Right lobe of liver (tissue), 6 donors: ENCODE measurements at regions not wholly inside any gene's neighbourhood (a gene's known extent, or its start where the extent isn't known, plus 50 kb on each side); places are given as distances from the start of the nearest gene placed in this dataset.

Experiments
- ATAC-seq, 4 donors: fragments of 200-7000 bp; cut with Tn5 transposase; one replicate each; pipeline ENCODE4 v1.9.1; 2020; ENCODE audit warnings: mild to moderate bottlenecking in 4 of 4, moderate library complexity in 4 of 4
- DNase-seq, 3 donors: peaks; one replicate each; pipeline ENCODE4 v3.0.0-alpha.2; 2020
- H3K27ac ChIP-seq, 3 donors: fragments of 200-600 bp; one replicate each; pipeline ENCODE4 v1.8.0; 2022
- H3K27me3 ChIP-seq, 2 donors: fragments of 200-600 bp; one replicate each; pipeline ENCODE4 v1.8.0; 2022
- H3K36me3 ChIP-seq, 4 donors: fragments of 200-600 bp; sonication (generic) in 1 of 4; one replicate each; pipeline versions ENCODE4 v1.5.1 to v1.8.0; 2017 to 2022; ENCODE audit warnings: control low read depth in 1 of 4
- H3K4me1 ChIP-seq, 4 donors: fragments of 200-600 bp; sonication (generic) in 1 of 4; one replicate each; pipeline versions ENCODE4 v1.5.1 to v1.8.0; 2017 to 2022; ENCODE audit warnings: control low read depth in 1 of 4
- H3K4me3 ChIP-seq, 3 donors: fragments of 200-600 bp; one replicate each; pipeline ENCODE4 v1.8.0; 2022
- H3K9me3 ChIP-seq, 4 donors: fragments of 200-600 bp; sonication (generic) in 1 of 4; one replicate each; pipeline versions ENCODE4 v1.5.1 to v1.8.0; 2017 to 2022; ENCODE audit warnings: control low read depth in 1 of 4
- CTCF ChIP-seq, 4 donors: fragments of 200-600 bp in 3 of 4; fragments of 450-650 bp in 1 of 4; IDR thresholded peaks; one replicate each; pipeline versions ENCODE4 v1.5.1 to v1.8.0; 2016 to 2022; ENCODE audit warnings: antibody characterized with exemption in 4 of 4, mild to moderate bottlenecking in 2 of 4
- POLR2A ChIP-seq: fragments of 450-650 bp; IDR thresholded peaks from one replicate; pipeline ENCODE4 v1.6.1; 2017; ENCODE audit warnings: antibody characterized with exemption, mild to moderate bottlenecking
- WGBS: methylation state at CpG from one replicate; pipeline ENCODE4 v1.1.6; 2018; ENCODE audit warnings: low coverage, low lambda C conversion rate; ENCODE audit not compliant: insufficient coverage; ENCODE audit errors: missing lambda C conversion rate; 5-methylcytosine and 5-hydroxymethylcytosine counted together
- intact Hi-C, 2 donors: fragments of 100-400 bp; cut with DNase I; formaldehyde crosslinking; loops; one replicate each; pipeline versions ENCODE4 v1.11.2 to v1.14.1; 2022
- donor health status: DM: no; HTN: yes; CAD: no.
- donor health status: DM: no; HTN: no; CAD: no.
- donor health status: DM: no; HTN: no; CAD: no.
- donor health status: DM: no; HTN: yes; CAD: no.
- donor health status: DM: no; HTN: yes; CAD: no.

- intact Hi-C loops, result no loop called here
- no peaks in the 10 kb centered on the region for H3K27me3 ChIP-seq
- H3K27ac ChIP-seq, result no peak overlapping the region
- H3K9me3 ChIP-seq, result no peaks in the 10 kb centered on the region
- no peaks in the 10 kb centered on the region for H3K36me3 ChIP-seq
- ATAC-seq (no peak), DNase-seq (no peak)
- TF ChIP-seq POLR2A, result no peak
- TF ChIP-seq CTCF (IDR thresholded peaks at IDR 0.05), result no peak
- 77% methylated on average over 8 of the region's 11 CpGs for WGBS
- H3K4me1 ChIP-seq, result peaks cover 0 to 32% (median 10%) of the 10 kb centered on the region in 4 donors
- no peak overlapping the region for H3K4me3 ChIP-seq
Observed at GRCh38 chr3:126292318-126293070, 64.7 kb downstream of the KLF15 start.

GRCh38 chr3:126291537-126291936, 65.7 kb downstream of the KLF15 start:
- H3K27ac ChIP-seq, result no peak overlapping the region
- ATAC-seq (no peak), DNase-seq (no peak)
- H3K4me3 ChIP-seq, result no peak overlapping the region
- H3K36me3 ChIP-seq, result no peaks in the 10 kb centered on the region
- TF ChIP-seq CTCF (IDR thresholded peaks at IDR 0.05) (no peak), POLR2A (no peak)
- H3K9me3 ChIP-seq, result no peaks in the 10 kb centered on the region
- intact Hi-C loops, result no loop called here
- WGBS, result 71% methylated on average over 1 of the region's 8 CpGs
- H3K4me1 ChIP-seq, result peaks cover 0 to 36% (median 10%) of the 10 kb centered on the region in 4 donors
- no peaks in the 10 kb centered on the region for H3K27me3 ChIP-seq

- 89% methylated on average over 4 of the region's 6 CpGs for WGBS
- H3K36me3 ChIP-seq, result no peaks in the 10 kb centered on the region
- no peak overlapping the region for H3K27ac ChIP-seq
- intact Hi-C loops, result no loop called here
- H3K9me3 ChIP-seq, result no peaks in the 10 kb centered on the region
- ATAC-seq (no peak), DNase-seq (no peak)
- H3K27me3 ChIP-seq, result no peaks in the 10 kb centered on the region
- TF ChIP-seq CTCF (IDR thresholded peaks at IDR 0.05) (no peak), POLR2A (no peak)
- H3K4me3 ChIP-seq, result no peak overlapping the region
- peaks cover 0 to 36% (median 10%) of the 10 kb centered on the region in 4 donors for H3K4me1 ChIP-seq
Observed at GRCh38 chr3:126291061-126291460, 66.1 kb downstream of the KLF15 start.

DNA sequence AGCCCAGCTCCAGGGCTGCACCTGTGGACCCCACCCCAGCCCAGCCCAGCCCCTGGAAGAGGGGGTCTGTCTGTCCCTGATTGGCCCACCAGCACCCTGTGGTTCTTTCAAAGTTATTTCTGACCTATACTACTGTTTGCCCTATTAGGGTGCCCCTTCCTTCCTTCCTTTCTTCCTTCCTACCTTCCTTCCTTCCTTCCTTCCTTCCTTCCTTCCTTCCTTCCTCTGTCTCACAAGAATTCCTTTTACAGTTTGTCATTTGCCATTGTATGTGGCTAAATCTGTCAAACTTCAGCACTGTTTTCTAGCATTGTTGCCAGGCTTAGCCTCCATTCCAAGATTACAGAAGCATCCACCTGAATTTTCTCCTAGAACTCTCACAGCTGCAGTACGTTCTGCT, 66.9 kb downstream of the KLF15 start:
- H3K4me1 ChIP-seq, result peaks cover 0 to 29% (median 10%) of the 10 kb centered on the region in 4 donors
- TF ChIP-seq POLR2A, result no peak
- TF ChIP-seq CTCF (IDR thresholded peaks at IDR 0.05), result no peak
- no peak for DNase-seq
- no peak overlapping the region for H3K27ac ChIP-seq
- H3K4me3 ChIP-seq, result no peak overlapping the region
- H3K36me3 ChIP-seq, result no peaks in the 10 kb centered on the region
- H3K9me3 ChIP-seq, result no peaks in the 10 kb centered on the region
- no peak for ATAC-seq
- no peaks in the 10 kb centered on the region for H3K27me3 ChIP-seq
- WGBS, result 69% methylated on average over 1 of the region's 1 CpG
- intact Hi-C loops, result no loop called here
